GM23248 (cell line): ENCODE measurements at regions not wholly inside any gene's neighbourhood (a gene's known extent, or its start where the extent isn't known, plus 50 kb on each side); places are given as distances from the start of the nearest gene placed in this dataset.

Experiments used
- EZH2 ChIP-seq: fragments of 200-600 bp; sonication (generic); IDR thresholded peaks from 2 replicates; pipeline ENCODE4 v1.6.1; 2018; ENCODE audit warnings: antibody characterized with exemption, mild to moderate bottlenecking; ENCODE audit not compliant: insufficient read depth, poor library complexity, severe bottlenecking
- EZH2phosphoT487 ChIP-seq: fragments of 200-600 bp; sonication (generic); IDR thresholded peaks from 2 replicates; pipeline ENCODE4 v1.6.1; 2018; ENCODE audit warnings: antibody characterized with exemption, moderate library complexity, mild to moderate bottlenecking, low read depth; ENCODE audit not compliant: insufficient read depth

- TF ChIP-seq EZH2phosphoT487 (no peak), EZH2 (no peak)
Observed at GRCh38 chr4:38411092-38411491, 252.9 kb upstream of the KLF3 start.
